Mammary epithelial cell (primary cell): ENCODE measurements at regions not wholly inside any gene's neighbourhood (a gene's known extent, or its start where the extent isn't known, plus 50 kb on each side); places are given as distances from the start of the nearest gene placed in this dataset.

ENCODE experiments used
- EZH2 ChIP-seq: IDR thresholded peaks from 2 replicates; pipeline ENCODE4 v1.6.1; 2012; ENCODE audit warnings: low read length, inconsistent platforms, borderline replicate concordance
- TF ChIP-seq, protein P1 (sequence below), 2 donors: IDR thresholded peaks in 1 of 2; conservative IDR thresholded peaks in 1 of 2; 2 replicates each; pipeline ENCODE4 v1.5.1; 2011 to 2012; ENCODE audit warnings: inconsistent platforms in 2 of 2, low read length in 2 of 2, mild to moderate bottlenecking in 2 of 2, control low read depth in 1 of 2, low read depth in 1 of 2; ENCODE audit not compliant: insufficient read depth in 1 of 2; ENCODE audit errors: extremely low read depth in 1 of 2

DNA sequence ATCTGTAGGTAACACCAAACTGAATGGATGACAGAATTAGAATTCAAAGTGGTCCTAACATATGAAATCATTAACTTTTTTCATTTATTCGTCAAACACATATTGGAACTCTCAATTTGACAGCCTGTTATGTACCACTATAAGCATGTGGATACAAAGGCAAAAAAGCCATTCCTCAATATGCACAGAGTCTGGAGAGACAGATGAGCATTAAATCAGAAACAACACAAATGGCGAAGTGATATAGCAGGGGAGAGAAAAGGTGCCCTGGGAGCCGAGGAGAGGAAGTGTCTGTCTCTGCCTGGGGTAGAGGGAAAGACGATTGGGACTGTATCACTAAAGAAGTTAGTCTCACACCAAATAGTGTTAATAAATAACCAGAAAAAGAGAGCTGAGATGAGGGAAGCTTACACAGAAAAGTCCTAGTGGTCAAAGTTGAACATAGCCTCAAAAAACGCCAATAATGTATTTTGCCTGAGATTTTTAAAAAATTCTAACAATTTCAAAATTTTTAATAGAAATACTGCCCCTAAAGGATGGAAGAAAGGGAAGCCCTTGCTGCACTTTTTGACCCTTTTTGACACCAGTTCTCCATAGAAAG is 417.5 kb downstream of the TUSC7 start:
- TF ChIP-seq, protein P1, sequence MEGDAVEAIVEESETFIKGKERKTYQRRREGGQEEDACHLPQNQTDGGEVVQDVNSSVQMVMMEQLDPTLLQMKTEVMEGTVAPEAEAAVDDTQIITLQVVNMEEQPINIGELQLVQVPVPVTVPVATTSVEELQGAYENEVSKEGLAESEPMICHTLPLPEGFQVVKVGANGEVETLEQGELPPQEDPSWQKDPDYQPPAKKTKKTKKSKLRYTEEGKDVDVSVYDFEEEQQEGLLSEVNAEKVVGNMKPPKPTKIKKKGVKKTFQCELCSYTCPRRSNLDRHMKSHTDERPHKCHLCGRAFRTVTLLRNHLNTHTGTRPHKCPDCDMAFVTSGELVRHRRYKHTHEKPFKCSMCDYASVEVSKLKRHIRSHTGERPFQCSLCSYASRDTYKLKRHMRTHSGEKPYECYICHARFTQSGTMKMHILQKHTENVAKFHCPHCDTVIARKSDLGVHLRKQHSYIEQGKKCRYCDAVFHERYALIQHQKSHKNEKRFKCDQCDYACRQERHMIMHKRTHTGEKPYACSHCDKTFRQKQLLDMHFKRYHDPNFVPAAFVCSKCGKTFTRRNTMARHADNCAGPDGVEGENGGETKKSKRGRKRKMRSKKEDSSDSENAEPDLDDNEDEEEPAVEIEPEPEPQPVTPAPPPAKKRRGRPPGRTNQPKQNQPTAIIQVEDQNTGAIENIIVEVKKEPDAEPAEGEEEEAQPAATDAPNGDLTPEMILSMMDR (conservative IDR thresholded peaks at IDR 0.05 in 1 of 2, IDR thresholded peaks at IDR 0.05 in 1 of 2; ENCODE audit: extremely low read depth in 1 of 2, insufficient read depth in 1 of 2, low read depth in 1 of 2, low read length in 2 of 2), result no peak
- no peak for TF ChIP-seq EZH2
